ENCODE measurements at regions not wholly inside any gene's neighbourhood (a gene's known extent, or its start where the extent isn't known, plus 50 kb on each side); places are given as distances from the start of the nearest gene placed in this dataset.

GRCh38 chr3:63026722-63027121 lies 151.5 kb upstream of the CADPS start:
- H3K9ac ChIP-seq (ENCODE audit: low read length): no peak overlapping the region
- intact Hi-C loops (cut with micrococcal nuclease): no loop called here
- ChIA-PET CTCF (no interaction called here), POLR2A (no interaction called here), RAD21 (ENCODE audit: low non-redundant PET in 1 of 2, low total read pairs in 2 of 2, uncharacterized antibody in 2 of 2, unreplicated experiment in 2 of 2) (no interaction called here)
- no TSS peak for BruUV-seq (replicated peaks)
- H3K27ac ChIP-seq (ENCODE audit: low read depth, low read length): no peak overlapping the region
- no peak for DNase-seq (ENCODE audit: low read depth, low spot score)
- H3K9me2 ChIP-seq (ENCODE audit: insufficient read depth): no peaks in the 10 kb centered on the region
- H3K27me3 ChIP-seq (ENCODE audit: insufficient read depth, low read length): peaks cover 4% of the 10 kb centered on the region; the same call in 1 of the 2 replicates
- no peaks in the 10 kb centered on the region for H3K36me3 ChIP-seq (ENCODE audit: control insufficient read depth in 1 of 2, insufficient read depth in 2 of 2, low read length in 2 of 2)
- TF ChIP-seq TCF7L2 (IDR thresholded peaks at IDR 0.05; ENCODE audit: borderline replicate concordance, extremely low read depth, insufficient read depth, insufficient read length) (no peak), ZFX (IDR thresholded peaks at IDR 0.05) (no peak), YY1 (IDR thresholded peaks at IDR 0.05; ENCODE audit: extremely low read depth, insufficient replicate concordance, low read depth, low read length) (no peak)
- no peaks in the 10 kb centered on the region for H4K20me1 ChIP-seq (ENCODE audit: insufficient read depth)
- no peak overlapping the region for H3K4me3 ChIP-seq (replicated peaks in 1 of 2; ENCODE audit: low read depth in 1 of 2, low read length in 2 of 2)
- no peaks in the 10 kb centered on the region for H3K79me2 ChIP-seq (ENCODE audit: insufficient read depth, low read length)
- H3K4me2 ChIP-seq (ENCODE audit: low read length): no peak overlapping the region
- H2AFZ ChIP-seq (ENCODE audit: low read depth, low read length, poor library complexity, severe bottlenecking): no peak overlapping the region
- no peak for ATAC-seq
- no peaks in the 10 kb centered on the region for H3K4me1 ChIP-seq (ENCODE audit: control insufficient read depth in 1 of 2, insufficient read depth in 2 of 2, low read length in 2 of 2)
- no peaks in the 10 kb centered on the region for H3K9me3 ChIP-seq (ENCODE audit: control insufficient read depth in 1 of 2, insufficient read depth in 1 of 2, low read depth in 1 of 2, low read length in 2 of 2)

- no peak for TF ChIP-seq POLR2A (IDR thresholded peaks at IDR 0.05; ENCODE audit: borderline replicate concordance, extremely low read depth, insufficient read depth, insufficient read length)
- no peak for TF ChIP-seq CEBPB (IDR thresholded peaks at IDR 0.05; ENCODE audit: low read depth)
- TF ChIP-seq CBX3 (IDR thresholded peaks at IDR 0.05; ENCODE audit: low read depth): no peak
- TF ChIP-seq EZH2phosphoT487 (IDR thresholded peaks at IDR 0.05; ENCODE audit: borderline replicate concordance): no peak
- no peak for TF ChIP-seq SIN3A (IDR thresholded peaks at IDR 0.05; ENCODE audit: low read depth)
- no peak for TF ChIP-seq ZNF274 (IDR thresholded peaks at IDR 0.05; ENCODE audit: low read depth, low read length)
- TF ChIP-seq REST (IDR thresholded peaks at IDR 0.05; ENCODE audit: low read depth): no peak
- no peak for TF ChIP-seq YY1 (IDR thresholded peaks at IDR 0.05; ENCODE audit: extremely low read depth, insufficient replicate concordance, low read depth, low read length)
- TF ChIP-seq SRF (IDR thresholded peaks at IDR 0.05; ENCODE audit: low read depth): no peak
- no peak for TF ChIP-seq ELF1 (IDR thresholded peaks at IDR 0.05; ENCODE audit: borderline replicate concordance, low read depth)
- TF ChIP-seq EZH2 (IDR thresholded peaks at IDR 0.05): no peak
- no peak for TF ChIP-seq MAX (IDR thresholded peaks at IDR 0.05)
- no peak for TF ChIP-seq TCF7L2 (IDR thresholded peaks at IDR 0.05; ENCODE audit: borderline replicate concordance, extremely low read depth, insufficient read depth, insufficient read length)
- no peak for TF ChIP-seq RAD21 (IDR thresholded peaks at IDR 0.05; ENCODE audit: low read depth)
- no peak for TF ChIP-seq ZBTB33 (IDR thresholded peaks at IDR 0.05; ENCODE audit: extremely low read depth, insufficient replicate concordance, low read length)
- no peak overlapping the region for H3K4me2 ChIP-seq (ENCODE audit: low read length)
- no peaks in the 10 kb centered on the region for H3K36me3 ChIP-seq (ENCODE audit: control insufficient read depth in 1 of 2, insufficient read depth in 2 of 2, low read length in 2 of 2)
- H3K27me3 ChIP-seq (ENCODE audit: insufficient read depth, low read length): peaks cover 4% of the 10 kb centered on the region; the same call in 1 of the 2 replicates
- ChIA-PET CTCF (no interaction called here), POLR2A (no interaction called here), RAD21 (ENCODE audit: low non-redundant PET in 1 of 2, low total read pairs in 2 of 2, uncharacterized antibody in 2 of 2, unreplicated experiment in 2 of 2) (no interaction called here)
- no peaks in the 10 kb centered on the region for H3K4me1 ChIP-seq (ENCODE audit: control insufficient read depth in 1 of 2, insufficient read depth in 2 of 2, low read length in 2 of 2)
- H3K9ac ChIP-seq (ENCODE audit: low read length): no peak overlapping the region
- no peak overlapping the region for H2AFZ ChIP-seq (ENCODE audit: low read depth, low read length, poor library complexity, severe bottlenecking)
- H3K4me3 ChIP-seq (replicated peaks in 1 of 2; ENCODE audit: low read depth in 1 of 2, low read length in 2 of 2): no peak overlapping the region
- no peak for DNase-seq (ENCODE audit: low read depth, low spot score)
- no peak for ATAC-seq
- H3K79me2 ChIP-seq (ENCODE audit: insufficient read depth, low read length): no peaks in the 10 kb centered on the region
- H3K27ac ChIP-seq (ENCODE audit: low read depth, low read length): no peak overlapping the region
- no TSS peak for BruUV-seq (replicated peaks)
- no peaks in the 10 kb centered on the region for H4K20me1 ChIP-seq (ENCODE audit: insufficient read depth)
- intact Hi-C loops (cut with micrococcal nuclease): no loop called here
- no peaks in the 10 kb centered on the region for H3K9me3 ChIP-seq (ENCODE audit: control insufficient read depth in 1 of 2, insufficient read depth in 1 of 2, low read depth in 1 of 2, low read length in 2 of 2)
- no peaks in the 10 kb centered on the region for H3K9me2 ChIP-seq (ENCODE audit: insufficient read depth)
Measured at GRCh38 chr3:63029326-63029725, 154.1 kb upstream of the CADPS start.
